Breast epithelium (tissue), 3 donors: ENCODE measurements at regions not wholly inside any gene's neighbourhood (a gene's known extent, or its start where the extent isn't known, plus 50 kb on each side); places are given as distances from the start of the nearest gene placed in this dataset.

Experiments used
- CTCF ChIP-seq, 3 donors: fragments of 450-650 bp; IDR thresholded peaks; one replicate each; pipeline ENCODE4 v1.5.1; 2016 to 2017; ENCODE audit warnings: antibody characterized with exemption in 3 of 3, mild to moderate bottlenecking in 3 of 3, moderate library complexity in 3 of 3
- POLR2A ChIP-seq: fragments of 450-650 bp; IDR thresholded peaks from one replicate; pipeline ENCODE4 v1.6.1; 2016; ENCODE audit warnings: antibody characterized with exemption, mild to moderate bottlenecking, moderate library complexity
- POLR2AphosphoS5 ChIP-seq, 3 donors: sonication (generic); formaldehyde crosslinking; IDR thresholded peaks; one replicate each; pipeline ENCODE4 v1.6.1; 2017; ENCODE audit warnings: antibody characterized with exemption in 3 of 3

GRCh38 chr5:24732184-24732583, 87.4 kb upstream of the CDH10 start:
- TF ChIP-seq CTCF (IDR thresholded peaks at IDR 0.05) (no peak), POLR2A (no peak), POLR2AphosphoS5 (IDR thresholded peaks at IDR 0.05) (no peak)
